ENCODE measurements at regions not wholly inside any gene's neighbourhood (a gene's known extent, or its start where the extent isn't known, plus 50 kb on each side); places are given as distances from the start of the nearest gene placed in this dataset.

- TF ChIP-seq CTCF (IDR thresholded peaks at IDR 0.05) (no peak), POLR2A (IDR thresholded peaks at IDR 0.05) (no peak)
Measured at GRCh38 chr12:43245947-43246346, 306.1 kb downstream of the ADAMTS20 start.

Data from tibial nerve (tissue), 3 donors.